Stimulated activated CD8-positive, alpha-beta memory T cell treated with anti-CD3 and anti-CD28 coated beads, Interleukin-7, amount 100 ng/mL, for 4 hours (primary cell): ENCODE measurements at regions not wholly inside any gene's neighbourhood (a gene's known extent, or its start where the extent isn't known, plus 50 kb on each side); places are given as distances from the start of the nearest gene placed in this dataset.

Experiments
- DNase-seq, 2 donors: peaks; one replicate each; pipeline ENCODE4 v3.0.0-alpha.2; 2020; ENCODE audit warnings: low read depth in 2 of 2

DNA sequence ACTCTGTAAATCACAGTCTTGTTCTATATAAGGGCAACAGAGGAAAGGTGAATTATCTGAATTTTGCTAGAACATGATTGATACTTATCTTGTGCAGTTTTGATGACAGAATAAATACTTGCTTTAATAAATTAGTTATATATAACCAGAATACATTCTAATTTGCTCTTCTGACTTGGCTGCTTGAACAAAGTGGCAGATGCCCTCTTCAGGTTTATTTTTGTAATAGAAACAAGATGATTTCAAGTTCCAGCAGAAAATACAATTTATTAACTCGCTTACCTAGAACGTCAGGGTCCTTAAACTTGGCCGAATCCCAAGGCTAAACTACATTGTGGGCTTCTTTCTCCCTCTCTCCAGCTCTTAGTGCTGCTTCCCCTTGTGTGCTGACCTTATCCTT lies 57.6 kb upstream of the SSTR1 start:
- DNase-seq, result no peak
